ENCODE measurements at regions not wholly inside any gene's neighbourhood (a gene's known extent, or its start where the extent isn't known, plus 50 kb on each side); places are given as distances from the start of the nearest gene placed in this dataset.
"Not testable (repeated sequence)": the region's sequence is repeated elsewhere in the genome, so short reads cannot be mapped to it uniquely, and the experiment has no call there.

- DNase-seq, result not testable (repeated sequence)
Observed at GRCh38 chr10:6794841-6795240, 214.8 kb upstream of the PRKCQ start.

GRCh38 chr10:6794441-6794840, 214.4 kb upstream of the PRKCQ start:
- DNase-seq, result no peak

GRCh38 chr10:6788731-6789130, 208.7 kb upstream of the PRKCQ start:
- no peak for DNase-seq

- DNase-seq, result no peak
Observed at GRCh38 chr10:6788231-6788630, 208.2 kb upstream of the PRKCQ start.

- DNase-seq, result no peak
Observed at GRCh38 chr10:6787718-6788117, 207.6 kb upstream of the PRKCQ start.

- DNase-seq, result no peak
Observed at GRCh38 chr10:6787091-6787490, 207.0 kb upstream of the PRKCQ start.

- DNase-seq, result no peak
Observed at GRCh38 chr10:6786579-6787031, 206.5 kb upstream of the PRKCQ start.

GRCh38 chr10:6784429-6784828, 204.4 kb upstream of the PRKCQ start:
- DNase-seq, result not testable (repeated sequence)

GRCh38 chr10:6783471-6783870, 203.4 kb upstream of the PRKCQ start:
- no peak for DNase-seq

- no peak for DNase-seq
Observed at GRCh38 chr10:6782378-6782777, 202.3 kb upstream of the PRKCQ start.

GRCh38 chr10:6781133-6781770, 201.2 kb upstream of the PRKCQ start:
- DNase-seq, result no peak

- no peak for DNase-seq
Observed at GRCh38 chr10:6780008-6780677, 200.1 kb upstream of the PRKCQ start.

- no peak for DNase-seq
Observed at GRCh38 chr10:6778992-6779701, 199.1 kb upstream of the PRKCQ start.

- DNase-seq, result no peak
Observed at GRCh38 chr10:6776170-6776569, 196.1 kb upstream of the PRKCQ start.

- DNase-seq, result no peak
Observed at GRCh38 chr10:6774406-6774805, 194.3 kb upstream of the PRKCQ start.

- DNase-seq, result no peak
Observed at GRCh38 chr10:6771331-6771730, 191.3 kb upstream of the PRKCQ start.

GRCh38 chr10:6770846-6771245, 190.8 kb upstream of the PRKCQ start:
- DNase-seq, result no peak

GRCh38 chr10:6769704-6770417, 189.8 kb upstream of the PRKCQ start:
- no peak for DNase-seq

- DNase-seq, result no peak
Observed at GRCh38 chr10:6766131-6766801, 186.2 kb upstream of the PRKCQ start.

- no peak for DNase-seq
Observed at GRCh38 chr10:6763423-6763822, 183.3 kb upstream of the PRKCQ start.

GRCh38 chr10:6763001-6763400, 182.9 kb upstream of the PRKCQ start:
- no peak for DNase-seq

- no peak for DNase-seq
Observed at GRCh38 chr10:6759961-6760360, 179.9 kb upstream of the PRKCQ start.

GRCh38 chr10:6757158-6757557, 177.1 kb upstream of the PRKCQ start:
- DNase-seq, result no peak
